ENCODE measurements at regions not wholly inside any gene's neighbourhood (a gene's known extent, or its start where the extent isn't known, plus 50 kb on each side); places are given as distances from the start of the nearest gene placed in this dataset.

GRCh38 chr13:91134803-91135184, 212.7 kb upstream of the MIR17HG start:
- DNase-seq (ENCODE audit: low spot score) = no peak
- TF ChIP-seq, protein P1, sequence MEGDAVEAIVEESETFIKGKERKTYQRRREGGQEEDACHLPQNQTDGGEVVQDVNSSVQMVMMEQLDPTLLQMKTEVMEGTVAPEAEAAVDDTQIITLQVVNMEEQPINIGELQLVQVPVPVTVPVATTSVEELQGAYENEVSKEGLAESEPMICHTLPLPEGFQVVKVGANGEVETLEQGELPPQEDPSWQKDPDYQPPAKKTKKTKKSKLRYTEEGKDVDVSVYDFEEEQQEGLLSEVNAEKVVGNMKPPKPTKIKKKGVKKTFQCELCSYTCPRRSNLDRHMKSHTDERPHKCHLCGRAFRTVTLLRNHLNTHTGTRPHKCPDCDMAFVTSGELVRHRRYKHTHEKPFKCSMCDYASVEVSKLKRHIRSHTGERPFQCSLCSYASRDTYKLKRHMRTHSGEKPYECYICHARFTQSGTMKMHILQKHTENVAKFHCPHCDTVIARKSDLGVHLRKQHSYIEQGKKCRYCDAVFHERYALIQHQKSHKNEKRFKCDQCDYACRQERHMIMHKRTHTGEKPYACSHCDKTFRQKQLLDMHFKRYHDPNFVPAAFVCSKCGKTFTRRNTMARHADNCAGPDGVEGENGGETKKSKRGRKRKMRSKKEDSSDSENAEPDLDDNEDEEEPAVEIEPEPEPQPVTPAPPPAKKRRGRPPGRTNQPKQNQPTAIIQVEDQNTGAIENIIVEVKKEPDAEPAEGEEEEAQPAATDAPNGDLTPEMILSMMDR (IDR thresholded peaks at IDR 0.05; ENCODE audit: extremely low read depth, missing control alignments) = no peak

DNA sequence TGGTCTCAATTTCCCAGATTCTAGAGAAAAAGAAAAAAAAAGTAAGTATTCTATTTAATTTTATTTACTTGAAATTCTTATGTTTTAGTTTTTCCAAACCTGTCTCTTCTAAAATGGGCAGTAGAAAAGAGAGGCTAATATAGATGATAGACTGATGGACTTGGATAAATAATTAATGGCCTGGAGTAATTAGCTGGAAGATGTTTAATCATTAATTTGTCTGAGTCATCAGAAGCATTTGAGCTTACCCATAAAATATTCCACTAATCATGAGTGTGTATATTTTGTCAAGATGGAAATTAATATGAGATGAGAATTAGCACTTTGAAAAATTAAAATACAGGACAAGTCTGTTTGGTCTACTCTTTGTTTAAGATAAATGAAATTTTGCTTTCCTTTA, 212.1 kb upstream of the MIR17HG start:
- no peak for DNase-seq (ENCODE audit: low spot score)
- TF ChIP-seq, protein P1 (IDR thresholded peaks at IDR 0.05; ENCODE audit: extremely low read depth, missing control alignments) = no peak

DNA sequence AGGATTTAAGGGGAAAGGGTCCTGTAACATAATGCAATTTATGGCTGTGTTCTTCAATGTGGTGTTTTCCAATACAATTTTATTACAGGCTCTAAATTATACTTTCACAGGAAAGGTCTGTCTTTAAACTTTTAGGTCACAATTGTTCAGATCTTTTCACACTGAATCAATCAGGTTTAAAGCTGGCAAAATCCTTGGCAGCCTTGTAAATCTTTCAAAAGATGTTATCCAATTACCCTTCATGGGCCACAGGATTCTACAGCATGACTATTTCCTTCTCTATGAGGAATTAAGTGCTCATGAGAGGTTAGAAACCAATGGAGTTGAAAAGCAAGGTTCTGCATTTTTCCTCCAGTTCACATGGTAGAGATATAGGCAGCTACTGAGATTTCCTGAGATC, 211.5 kb upstream of the MIR17HG start:
- TF ChIP-seq, protein P1 (IDR thresholded peaks at IDR 0.05; ENCODE audit: extremely low read depth, missing control alignments) = no peak
- no peak for DNase-seq (ENCODE audit: low spot score)

DNA sequence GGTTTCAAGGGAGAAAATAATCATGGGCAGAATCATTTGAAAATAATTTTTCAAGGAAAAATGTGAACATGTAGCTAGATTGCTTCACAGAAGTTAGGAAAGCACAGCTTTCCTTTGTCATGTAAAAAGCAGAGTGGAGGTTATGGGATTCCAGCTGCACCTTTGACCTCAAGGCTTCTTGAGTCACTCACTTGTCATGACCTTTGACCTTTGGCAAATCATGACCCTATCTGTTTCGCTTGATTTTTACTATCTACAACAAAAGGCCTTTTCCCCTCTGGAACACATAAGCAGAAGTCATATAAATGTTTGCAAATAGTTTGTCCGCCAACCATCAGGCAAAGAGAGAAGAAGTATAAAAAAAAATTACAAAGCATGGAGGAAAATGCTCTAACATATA, 210.7 kb upstream of the MIR17HG start:
- TF ChIP-seq, protein P1 (IDR thresholded peaks at IDR 0.05; ENCODE audit: extremely low read depth, missing control alignments) = no peak
- no peak for DNase-seq (ENCODE audit: low spot score)

DNA sequence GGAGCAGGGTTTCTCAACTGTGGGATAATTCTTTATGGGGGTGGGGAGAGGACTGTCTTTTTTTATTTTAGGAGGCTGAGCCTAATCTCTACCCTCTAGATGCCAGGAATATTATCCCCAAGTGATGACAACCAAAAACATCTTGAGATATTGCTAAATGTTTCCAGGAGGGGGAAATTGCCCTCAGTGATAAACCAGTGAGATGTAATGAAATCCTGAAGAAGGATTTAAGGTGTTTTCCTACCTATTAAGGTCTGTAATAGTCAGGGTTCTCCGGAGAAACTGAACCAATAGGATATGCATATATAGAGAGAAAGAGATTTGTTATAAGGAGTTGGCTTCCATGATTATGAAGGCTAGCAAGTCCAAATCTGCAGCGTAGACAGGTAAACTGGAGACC, 208.3 kb upstream of the MIR17HG start:
- TF ChIP-seq, protein P1 (IDR thresholded peaks at IDR 0.05; ENCODE audit: extremely low read depth, missing control alignments) = no peak

DNA sequence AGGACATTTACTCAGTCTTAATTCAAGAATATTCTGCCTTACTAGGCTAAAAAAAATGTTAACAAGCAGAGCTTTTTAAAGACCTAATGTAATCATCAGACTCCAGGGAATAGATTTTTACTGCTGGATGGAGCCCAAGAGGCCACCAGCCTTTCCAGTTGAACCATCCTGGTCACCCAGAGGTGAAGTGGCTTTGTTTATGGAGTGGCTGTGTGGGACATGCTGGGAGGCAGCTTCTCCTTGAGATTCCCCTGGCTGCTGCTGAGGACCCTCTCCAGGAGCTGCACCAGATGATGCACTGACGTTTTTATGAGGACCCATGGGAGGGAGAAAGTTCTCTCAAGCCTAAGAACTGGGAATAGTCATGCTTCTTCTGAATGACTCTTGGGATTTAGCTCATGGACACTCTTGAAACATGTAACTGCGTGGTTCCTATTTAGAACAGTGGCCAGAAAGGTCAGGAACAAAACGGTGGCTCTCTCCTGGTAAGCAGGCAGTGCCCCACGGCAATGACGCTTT, 205.9 kb upstream of the MIR17HG start:
- DNase-seq (ENCODE audit: low spot score) = no peak

More for the DNA sequence above, 208.3 kb upstream of the MIR17HG start:
- no peak for DNase-seq (ENCODE audit: low spot score)

GRCh38 chr13:91142572-91142971, 204.9 kb upstream of the MIR17HG start:
- TF ChIP-seq, protein P1 (IDR thresholded peaks at IDR 0.05; ENCODE audit: extremely low read depth, missing control alignments) = no peak
- DNase-seq (ENCODE audit: low spot score) = no peak

More for the DNA sequence above, 205.9 kb upstream of the MIR17HG start:
- TF ChIP-seq, protein P1 (IDR thresholded peaks at IDR 0.05; ENCODE audit: extremely low read depth, missing control alignments) = no peak
